ENCODE measurements at regions not wholly inside any gene's neighbourhood (a gene's known extent, or its start where the extent isn't known, plus 50 kb on each side); places are given as distances from the start of the nearest gene placed in this dataset.

DNA sequence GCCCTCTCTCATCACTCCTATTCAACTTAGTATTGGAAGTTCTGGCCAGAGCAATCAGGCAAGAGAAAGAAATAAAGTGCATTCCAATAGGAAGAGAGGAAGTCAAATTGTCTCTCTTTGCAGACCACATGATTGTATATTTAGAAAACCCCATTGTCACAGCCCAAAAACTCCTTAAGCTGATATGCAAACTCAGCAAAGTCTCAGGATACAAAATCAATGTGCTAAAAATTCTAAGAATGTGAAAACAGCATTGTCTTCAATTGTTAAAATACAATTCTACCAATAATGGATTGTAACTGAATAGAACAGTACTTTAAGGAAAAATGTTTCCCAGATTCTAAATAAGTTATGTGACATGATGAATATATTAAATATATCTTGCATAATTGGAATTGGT, 2269.2 kb upstream of the PCDH20 start:
- Histone ChIP-seq H3K36me3 (no peaks in the 10 kb centered on the region), H3K4me1 (no peaks in the 10 kb centered on the region), H3K27me3 (no peaks in the 10 kb centered on the region), H3K27ac (no peak overlapping the region), H3K4me3 (no peak overlapping the region), H3K9me3 (peaks cover 0 to 3% (median 0%) of the 10 kb centered on the region in 4 donors)
- TF ChIP-seq POLR2A (IDR thresholded peaks at IDR 0.05) (no peak), EP300 (IDR thresholded peaks at IDR 0.05) (no peak)
- TF ChIP-seq, protein P1, sequence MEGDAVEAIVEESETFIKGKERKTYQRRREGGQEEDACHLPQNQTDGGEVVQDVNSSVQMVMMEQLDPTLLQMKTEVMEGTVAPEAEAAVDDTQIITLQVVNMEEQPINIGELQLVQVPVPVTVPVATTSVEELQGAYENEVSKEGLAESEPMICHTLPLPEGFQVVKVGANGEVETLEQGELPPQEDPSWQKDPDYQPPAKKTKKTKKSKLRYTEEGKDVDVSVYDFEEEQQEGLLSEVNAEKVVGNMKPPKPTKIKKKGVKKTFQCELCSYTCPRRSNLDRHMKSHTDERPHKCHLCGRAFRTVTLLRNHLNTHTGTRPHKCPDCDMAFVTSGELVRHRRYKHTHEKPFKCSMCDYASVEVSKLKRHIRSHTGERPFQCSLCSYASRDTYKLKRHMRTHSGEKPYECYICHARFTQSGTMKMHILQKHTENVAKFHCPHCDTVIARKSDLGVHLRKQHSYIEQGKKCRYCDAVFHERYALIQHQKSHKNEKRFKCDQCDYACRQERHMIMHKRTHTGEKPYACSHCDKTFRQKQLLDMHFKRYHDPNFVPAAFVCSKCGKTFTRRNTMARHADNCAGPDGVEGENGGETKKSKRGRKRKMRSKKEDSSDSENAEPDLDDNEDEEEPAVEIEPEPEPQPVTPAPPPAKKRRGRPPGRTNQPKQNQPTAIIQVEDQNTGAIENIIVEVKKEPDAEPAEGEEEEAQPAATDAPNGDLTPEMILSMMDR (IDR thresholded peaks at IDR 0.05): no peak
- DNase-seq (ENCODE audit: low spot score in 2 of 2): no peak

DNA sequence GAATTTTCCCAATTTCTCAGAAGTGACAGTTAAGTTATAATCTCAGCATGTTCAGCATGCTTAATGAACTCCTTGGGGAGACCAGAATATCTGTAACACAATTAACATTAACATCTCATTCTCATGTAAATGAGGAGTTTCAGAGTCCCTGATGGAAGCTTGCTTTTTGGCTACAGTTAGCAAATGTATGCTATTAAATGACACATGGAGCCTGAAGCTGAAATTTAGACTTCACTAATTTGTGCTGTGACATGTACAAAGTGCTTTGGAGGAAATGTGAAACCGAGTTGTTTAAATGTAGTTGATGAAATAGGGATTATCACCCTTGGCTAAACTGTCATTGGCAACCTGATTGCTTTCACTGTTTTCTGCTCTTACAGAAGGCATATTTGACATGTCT, 2265.1 kb upstream of the PCDH20 start:
- no peak overlapping the region for H3K4me3 ChIP-seq
- no peaks in the 10 kb centered on the region for H3K36me3 ChIP-seq
- WGBS, 2 donors: 39 to 43% methylated on average over 1 of the region's 1 CpG
- DNase-seq (ENCODE audit: low spot score in 2 of 2): no peak
- no peak for TF ChIP-seq POLR2A (IDR thresholded peaks at IDR 0.05)
- TF ChIP-seq, protein P1 (IDR thresholded peaks at IDR 0.05): no peak
- no peak for TF ChIP-seq EP300 (IDR thresholded peaks at IDR 0.05)
- H3K9me3 ChIP-seq: peaks cover 0 to 3% (median 0%) of the 10 kb centered on the region in 4 donors
- no peak overlapping the region for H3K27ac ChIP-seq
- no peaks in the 10 kb centered on the region for H3K27me3 ChIP-seq
- H3K4me1 ChIP-seq: no peaks in the 10 kb centered on the region

DNA sequence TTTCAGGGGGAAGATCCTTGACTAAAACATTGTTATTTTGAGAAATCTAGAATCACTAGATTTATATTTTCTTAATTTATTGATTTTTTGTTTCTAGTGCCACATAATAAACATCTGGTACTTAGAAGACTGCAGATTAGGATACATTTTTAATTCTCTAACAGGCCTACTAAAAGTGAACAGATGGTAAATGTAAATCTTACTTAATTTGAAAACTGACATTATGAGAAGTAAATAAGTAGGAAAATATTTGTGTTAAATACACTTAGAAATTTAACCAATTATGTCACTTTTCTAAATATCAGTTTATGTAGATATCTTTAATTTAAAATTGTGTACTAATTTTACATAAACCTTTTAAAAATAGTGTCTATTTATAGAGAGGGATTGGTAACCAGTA, 2255.6 kb upstream of the PCDH20 start:
- no peaks in the 10 kb centered on the region for H3K4me1 ChIP-seq
- no peaks in the 10 kb centered on the region for H3K27me3 ChIP-seq
- TF ChIP-seq EP300 (IDR thresholded peaks at IDR 0.05) (no peak), POLR2A (IDR thresholded peaks at IDR 0.05) (no peak)
- TF ChIP-seq, protein P1 (IDR thresholded peaks at IDR 0.05): no peak
- H3K27ac ChIP-seq: no peak overlapping the region
- no peaks in the 10 kb centered on the region for H3K36me3 ChIP-seq
- DNase-seq (ENCODE audit: low spot score in 2 of 2): no peak
- no peak overlapping the region for H3K4me3 ChIP-seq
- H3K9me3 ChIP-seq: no peaks in the 10 kb centered on the region

DNA sequence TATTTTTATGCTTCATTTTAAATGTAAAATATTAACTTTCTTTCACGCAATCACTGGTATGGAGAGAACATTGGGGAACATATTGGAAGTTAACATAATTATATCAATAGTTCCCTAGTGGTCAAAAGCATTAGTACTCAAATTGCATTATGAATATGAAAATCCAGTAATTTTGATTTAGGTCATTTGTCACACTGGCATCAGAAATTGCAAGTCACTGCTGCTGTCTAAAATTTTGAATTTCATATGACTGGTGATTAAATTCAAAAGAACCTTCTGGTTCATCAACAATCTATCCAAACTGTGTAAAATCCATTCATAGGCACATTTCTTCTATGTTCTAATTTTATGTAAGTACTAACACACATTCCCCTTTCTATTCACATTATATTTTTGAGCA, 2235.7 kb upstream of the PCDH20 start:
- Histone ChIP-seq H3K36me3 (no peaks in the 10 kb centered on the region), H3K4me1 (no peaks in the 10 kb centered on the region), H3K4me3 (no peak overlapping the region), H3K27me3 (no peaks in the 10 kb centered on the region), H3K27ac (no peak overlapping the region), H3K9me3 (no peaks in the 10 kb centered on the region)
- WGBS, 2 donors: 99 to 100% methylated on average over 1 of the region's 1 CpG
- no peak for DNase-seq (ENCODE audit: low spot score in 2 of 2)
- TF ChIP-seq, protein P1 (IDR thresholded peaks at IDR 0.05): no peak
- TF ChIP-seq EP300 (IDR thresholded peaks at IDR 0.05) (no peak), POLR2A (IDR thresholded peaks at IDR 0.05) (no peak)

DNA sequence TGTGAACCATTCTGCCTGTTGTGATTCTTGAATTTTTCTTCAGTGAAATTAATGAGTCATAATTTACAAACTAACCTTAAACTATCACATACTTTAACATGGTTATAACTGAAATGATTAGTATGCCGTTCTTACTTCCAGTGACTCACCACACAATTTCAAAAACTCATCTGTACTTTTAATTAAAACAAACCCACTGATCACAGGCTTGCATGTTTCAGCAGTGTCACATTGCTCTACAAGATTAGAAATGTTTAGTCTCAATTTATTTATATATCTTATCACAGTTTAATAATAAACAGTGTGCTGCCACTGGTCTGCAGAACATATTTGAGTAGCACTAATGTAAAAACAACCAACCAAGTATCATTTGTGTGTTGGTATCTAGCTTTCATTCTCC, 2227.9 kb upstream of the PCDH20 start:
- TF ChIP-seq, protein P1 (IDR thresholded peaks at IDR 0.05): no peak
- TF ChIP-seq EP300 (IDR thresholded peaks at IDR 0.05) (no peak), POLR2A (IDR thresholded peaks at IDR 0.05) (no peak)
- no peaks in the 10 kb centered on the region for H3K9me3 ChIP-seq
- WGBS, 2 donors: 81 to 87% methylated on average over 1 of the region's 1 CpG
- H3K4me3 ChIP-seq: no peak overlapping the region
- no peaks in the 10 kb centered on the region for H3K27me3 ChIP-seq
- no peak for DNase-seq (ENCODE audit: low spot score in 2 of 2)
- no peak overlapping the region for H3K27ac ChIP-seq
- no peaks in the 10 kb centered on the region for H3K4me1 ChIP-seq
- H3K36me3 ChIP-seq: no peaks in the 10 kb centered on the region
